ENCODE measurements at regions not wholly inside any gene's neighbourhood (a gene's known extent, or its start where the extent isn't known, plus 50 kb on each side); places are given as distances from the start of the nearest gene placed in this dataset.

DNA sequence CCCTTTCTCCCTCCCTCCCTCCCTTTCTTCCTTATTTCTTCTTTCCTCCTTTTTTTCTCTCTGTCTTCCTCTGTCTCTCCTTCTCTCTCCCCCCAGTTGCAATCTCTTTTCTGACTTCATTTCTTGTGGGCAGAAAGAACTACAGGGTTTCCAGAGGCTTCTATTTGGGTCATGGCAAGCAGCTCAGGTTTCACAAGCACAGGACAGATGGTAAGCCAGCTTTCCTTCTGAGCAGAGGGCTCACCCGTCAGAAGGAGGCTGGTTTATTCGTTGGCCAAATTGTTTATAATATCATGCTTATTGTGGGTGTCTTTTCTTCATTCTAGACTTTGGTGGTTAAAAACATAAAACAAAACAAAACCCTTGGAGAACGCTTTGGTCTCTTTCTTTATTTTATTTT lies 58.9 kb upstream of the CLMP start:
- no peak for ATAC-seq (ENCODE audit: low read depth)
- Mint-ChIP-seq H3K4me1 (no peaks in the 10 kb centered on the region), H3K27me3 (peaks cover 25% of the 10 kb centered on the region), H3K9me3 (peaks cover 4% of the 10 kb centered on the region), H3K36me3 (no peaks in the 10 kb centered on the region), H3K27ac (no peak overlapping the region), H3K4me3 (no peak overlapping the region)
- no peak for DNase-seq
- POLR2A ChIA-PET: no interaction called here

DNA sequence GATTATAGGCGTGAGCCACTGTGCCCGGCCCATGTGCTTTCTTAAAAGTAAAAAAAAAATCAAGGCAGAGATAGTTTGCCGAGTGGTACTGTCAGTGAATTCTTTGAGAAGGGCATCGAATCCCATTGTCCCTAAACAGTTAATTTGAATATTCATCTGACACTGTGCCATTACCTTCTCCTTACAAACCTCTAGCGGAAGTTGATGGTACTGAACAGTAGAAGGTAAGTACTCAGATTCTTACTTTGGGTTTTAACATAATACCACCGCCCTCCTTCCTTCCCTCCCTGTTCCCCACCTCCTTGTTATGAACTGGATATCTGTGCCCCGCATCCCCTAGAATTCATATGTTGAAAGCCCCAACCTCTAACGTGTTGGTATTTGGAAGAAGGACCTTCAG lies 58.2 kb upstream of the CLMP start:
- DNase-seq (no peak), ATAC-seq (ENCODE audit: low read depth) (no peak)
- Mint-ChIP-seq H3K27ac (no peak overlapping the region), H3K27me3 (peaks cover 30% of the 10 kb centered on the region), H3K4me3 (no peak overlapping the region), H3K9me3 (no peaks in the 10 kb centered on the region), H3K4me1 (no peaks in the 10 kb centered on the region), H3K36me3 (no peaks in the 10 kb centered on the region)
- POLR2A ChIA-PET: no interaction called here

- H3K27me3 Mint-ChIP-seq: peaks cover 35% of the 10 kb centered on the region
- POLR2A ChIA-PET: no interaction called here
- no peak for ATAC-seq (ENCODE audit: low read depth)
Observed at GRCh38 chr11:123251657-123252344, 56.8 kb upstream of the CLMP start.

DNA sequence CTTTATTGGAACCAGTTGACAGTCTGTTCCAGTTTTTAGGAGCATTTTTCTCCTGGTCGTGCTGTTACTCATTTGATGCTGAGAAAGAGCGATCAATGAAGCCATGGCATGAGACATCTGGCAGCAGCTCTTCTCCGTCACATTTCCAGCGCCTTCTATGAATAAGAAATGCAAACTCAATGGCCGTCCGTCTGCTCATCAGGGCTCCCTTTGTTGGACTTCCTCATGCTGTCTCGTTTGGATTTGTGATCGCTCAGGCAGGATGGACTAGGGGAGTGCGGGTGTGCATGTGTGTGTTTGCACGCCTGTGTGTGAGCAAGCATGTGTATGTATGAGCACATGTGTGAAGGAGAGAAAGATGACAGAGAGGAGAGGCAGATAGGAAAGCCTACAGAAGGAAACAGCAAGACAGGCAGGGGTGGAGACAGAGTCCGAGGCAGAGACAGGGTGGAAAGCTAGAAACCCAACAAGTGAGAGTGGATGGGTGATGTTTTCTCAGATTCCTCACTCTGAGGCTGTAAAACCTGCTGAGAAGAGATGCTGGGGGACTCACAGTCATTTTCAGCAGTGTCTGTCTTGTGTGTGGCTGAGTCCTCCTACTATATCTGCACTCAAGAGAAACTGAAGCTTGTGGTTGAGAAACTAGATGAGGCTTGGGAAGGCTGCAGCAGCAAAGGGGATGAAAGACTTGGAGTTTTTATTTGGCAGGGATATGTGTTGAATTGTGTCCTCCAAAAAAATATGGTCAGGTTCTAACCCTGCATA lies 56.0 kb upstream of the CLMP start:
- Mint-ChIP-seq H3K4me3 (no peak overlapping the region), H3K27me3 (peaks cover 35% of the 10 kb centered on the region), H3K27ac (no peak overlapping the region), H3K36me3 (no peaks in the 10 kb centered on the region), H3K4me1 (peaks cover 4% of the 10 kb centered on the region), H3K9me3 (no peaks in the 10 kb centered on the region)
- DNase-seq: no peak
- ATAC-seq (ENCODE audit: low read depth): no peak
- POLR2A ChIA-PET: no interaction called here

More at GRCh38 chr11:123251657-123252344, 56.8 kb upstream of the CLMP start:
- Mint-ChIP-seq H3K9me3 (no peaks in the 10 kb centered on the region), H3K36me3 (no peaks in the 10 kb centered on the region), H3K27ac (no peak overlapping the region), H3K4me3 (no peak overlapping the region), H3K4me1 (peaks cover 4% of the 10 kb centered on the region)
- DNase-seq: no peak

DNA sequence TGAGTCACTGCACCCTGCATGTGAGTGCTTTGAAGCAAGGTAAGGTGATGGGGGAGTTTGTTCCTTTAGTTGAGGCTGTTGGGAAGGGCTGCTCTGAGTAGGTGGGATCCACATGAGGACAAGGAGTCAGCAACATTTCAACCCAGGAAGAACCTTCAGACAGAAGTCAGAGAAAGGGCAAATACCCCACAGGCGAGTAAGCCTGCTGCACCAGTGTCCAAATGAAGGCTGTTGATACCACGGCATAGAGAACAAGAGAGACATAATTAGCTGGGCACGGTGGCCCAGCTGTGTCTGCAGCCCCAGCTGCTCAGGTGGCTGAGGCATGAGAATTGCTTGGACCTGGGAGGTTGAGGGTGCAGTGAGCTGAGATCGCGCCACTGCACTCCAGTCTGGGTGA lies 54.3 kb upstream of the CLMP start:
- POLR2A ChIA-PET: no interaction called here
- Mint-ChIP-seq H3K36me3 (no peaks in the 10 kb centered on the region), H3K27me3 (peaks cover 28% of the 10 kb centered on the region), H3K4me1 (peaks cover 4% of the 10 kb centered on the region), H3K9me3 (no peaks in the 10 kb centered on the region), H3K27ac (no peak overlapping the region), H3K4me3 (no peak overlapping the region)
- DNase-seq: no peak
- ATAC-seq (ENCODE audit: low read depth): no peak

GRCh38 chr11:123247813-123248379 lies 52.8 kb upstream of the CLMP start:
- H3K36me3 Mint-ChIP-seq: no peaks in the 10 kb centered on the region
- DNase-seq: no peak
- H3K4me1 Mint-ChIP-seq: peaks cover 5% of the 10 kb centered on the region
- no peaks in the 10 kb centered on the region for H3K9me3 Mint-ChIP-seq
- no peak for ATAC-seq (ENCODE audit: low read depth)
- H3K27ac Mint-ChIP-seq: no peak overlapping the region
- POLR2A ChIA-PET: interaction anchor here (0.7 to 1.1 kb wide), 2 partner anchors 137 to 145 kb away, joined by 3 to 8 read pairs; no protein-coding TSS in a partner anchor
- H3K27me3 Mint-ChIP-seq: peaks cover 25% of the 10 kb centered on the region
- H3K4me3 Mint-ChIP-seq: no peak overlapping the region

DNA sequence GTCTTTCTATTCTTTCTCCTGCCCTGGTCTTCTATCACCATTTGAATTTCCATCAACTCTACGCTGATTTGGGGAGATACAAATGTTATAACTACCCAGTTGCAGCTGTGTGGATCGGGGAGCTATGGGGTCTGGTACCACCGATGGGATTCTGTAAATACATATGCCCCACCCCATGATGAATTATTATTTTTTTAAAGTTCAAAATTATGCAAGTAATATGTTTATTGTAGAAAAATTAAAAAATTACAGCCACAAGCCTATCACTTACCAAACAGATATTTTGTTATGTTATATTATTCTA lies 52.4 kb upstream of the CLMP start:
- peaks cover 5% of the 10 kb centered on the region for H3K4me1 Mint-ChIP-seq
- H3K9me3 Mint-ChIP-seq: no peaks in the 10 kb centered on the region
- H3K4me3 Mint-ChIP-seq: no peak overlapping the region
- H3K27me3 Mint-ChIP-seq: peaks cover 26% of the 10 kb centered on the region
- H3K36me3 Mint-ChIP-seq: no peaks in the 10 kb centered on the region
- POLR2A ChIA-PET: interaction anchor here (0.7 to 1.3 kb wide), 5 partner anchors 14 to 185 kb away, joined by 3 to 8 read pairs (median 3); partner anchors contain the start of gene HSPA8
- DNase-seq (no peak), ATAC-seq (ENCODE audit: low read depth) (no peak)
- H3K27ac Mint-ChIP-seq: no peak overlapping the region

DNA sequence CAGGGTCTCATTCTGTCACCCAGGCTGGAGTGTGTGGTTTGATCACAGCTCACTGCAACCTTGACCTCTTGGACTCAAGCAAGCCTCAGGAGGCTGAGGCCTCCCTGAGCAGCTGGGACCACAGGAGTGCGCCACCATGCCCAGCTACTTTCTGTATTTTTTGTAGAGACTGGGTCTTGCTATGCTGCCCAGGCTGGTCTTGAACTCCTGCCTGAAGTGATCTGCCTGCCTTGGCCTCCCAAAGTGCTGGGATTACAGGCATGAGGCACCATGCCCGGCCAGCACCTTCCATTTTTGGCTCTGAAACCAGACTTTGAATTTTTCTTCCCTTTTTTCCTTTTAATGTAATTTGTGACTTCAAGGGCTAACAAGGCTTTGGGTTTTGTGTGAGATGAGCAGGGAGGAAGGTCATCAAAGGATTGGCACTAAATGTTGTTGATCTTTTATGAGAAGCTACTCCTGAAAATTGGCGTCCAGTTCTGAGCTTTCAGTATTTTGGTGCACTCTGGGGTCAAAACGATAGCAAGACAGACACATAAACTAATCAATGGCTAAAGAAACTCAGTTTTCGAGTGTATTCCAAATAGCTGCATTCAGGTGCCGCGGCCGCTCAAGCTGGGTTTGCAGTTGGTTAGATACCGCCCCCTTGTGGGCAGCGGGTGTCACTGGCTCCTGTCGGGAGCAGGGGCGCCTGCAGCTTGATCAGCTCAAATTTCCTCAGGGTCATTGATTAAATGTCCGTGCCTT lies 51.9 kb upstream of the CLMP start:
- H3K27ac Mint-ChIP-seq: no peak overlapping the region
- peaks cover 5% of the 10 kb centered on the region for H3K4me1 Mint-ChIP-seq
- no peaks in the 10 kb centered on the region for H3K9me3 Mint-ChIP-seq
- DNase-seq (peak; percentile 83), ATAC-seq (ENCODE audit: low read depth) (peak; percentile 93)
- H3K4me3 Mint-ChIP-seq: no peak overlapping the region
- peaks cover 26% of the 10 kb centered on the region for H3K27me3 Mint-ChIP-seq
- no peaks in the 10 kb centered on the region for H3K36me3 Mint-ChIP-seq
- POLR2A ChIA-PET: interaction anchor here (0.7 to 1.3 kb wide), 6 partner anchors 14 to 185 kb away, joined by 3 to 8 read pairs (median 3); partner anchors contain the start of gene HSPA8

- peaks cover 23% of the 10 kb centered on the region for H3K27me3 Mint-ChIP-seq
- POLR2A ChIA-PET: interaction anchor here (0.8 kb wide), 1 partner anchor 142 kb away, joined by 3 read pairs; no protein-coding TSS in a partner anchor
Observed at GRCh38 chr11:123245567-123245966, 50.5 kb upstream of the CLMP start.

More at GRCh38 chr11:123245567-123245966, 50.5 kb upstream of the CLMP start:
- Mint-ChIP-seq H3K4me1 (peaks cover 5% of the 10 kb centered on the region), H3K36me3 (no peaks in the 10 kb centered on the region), H3K27ac (no peak overlapping the region), H3K4me3 (no peak overlapping the region), H3K9me3 (no peaks in the 10 kb centered on the region)
- ATAC-seq (ENCODE audit: low read depth): no peak
- no peak for DNase-seq

All from activated naive CD8-positive, alpha-beta T cell treated with anti-CD3 and anti-CD28 coated beads, Interleukin-2, amount 10 ng/mL, durations not matched to agents 7 days and 5 days (primary cell).